Mesenchymal stem cell (in vitro differentiated cells and primary cell): ENCODE measurements at regions not wholly inside any gene's neighbourhood (a gene's known extent, or its start where the extent isn't known, plus 50 kb on each side); places are given as distances from the start of the nearest gene placed in this dataset.

Experiments used
- DNase-seq: peaks from one replicate; pipeline ENCODE4 v3.0.0-alpha.2; 2013
- H2AFZ ChIP-seq: one replicate; pipeline ENCODE4 v1.6.1; 2013; ENCODE audit warnings: low read depth, mild to moderate bottlenecking, control low read depth, inconsistent platforms, low read length, moderate library complexity
- H2AK5ac ChIP-seq: 2 replicates; pipeline ENCODE4 v1.6.1; 2013; ENCODE audit warnings: low read length, moderate library complexity, mild to moderate bottlenecking, inconsistent platforms; ENCODE audit not compliant: severe bottlenecking
- H2BK120ac ChIP-seq: one replicate; pipeline ENCODE4 v1.6.1; 2013; ENCODE audit warnings: low read depth, mild to moderate bottlenecking, inconsistent platforms, low read length, moderate library complexity
- H2BK12ac ChIP-seq, 2 experiments: one replicate each; pipeline ENCODE4 v1.6.1; 2013; ENCODE audit warnings: inconsistent platforms in 2 of 2, low read length in 2 of 2, mild to moderate bottlenecking in 2 of 2, moderate library complexity in 2 of 2, control low read depth in 1 of 2
- H2BK15ac ChIP-seq: one replicate; pipeline ENCODE4 v1.6.1; 2013; ENCODE audit warnings: mild to moderate bottlenecking, low read depth, inconsistent platforms; ENCODE audit not compliant: poor library complexity, severe bottlenecking
- H2BK5ac ChIP-seq: 2 replicates; pipeline ENCODE4 v1.6.1; 2013; ENCODE audit warnings: low read depth, mild to moderate bottlenecking, low read length, control low read depth, inconsistent platforms; ENCODE audit not compliant: poor library complexity, severe bottlenecking
- H3K14ac ChIP-seq, 2 experiments: one replicate each; pipeline ENCODE4 v1.6.1; 2013; ENCODE audit warnings: inconsistent platforms in 2 of 2, low read length in 2 of 2, control low read depth in 1 of 2, mild to moderate bottlenecking in 1 of 2, moderate library complexity in 1 of 2
- H3K18ac ChIP-seq, 2 experiments: one replicate each; pipeline ENCODE4 v1.6.1; 2013; ENCODE audit warnings: inconsistent platforms in 2 of 2, low read length in 2 of 2, control low read depth in 1 of 2, low read depth in 1 of 2, mild to moderate bottlenecking in 1 of 2
- H3K23ac ChIP-seq, 2 experiments: one replicate each; pipeline ENCODE4 v1.6.1; 2013; ENCODE audit warnings: inconsistent platforms in 2 of 2, low read length in 2 of 2, mild to moderate bottlenecking in 2 of 2, moderate library complexity in 2 of 2, control low read depth in 1 of 2
- H3K27ac ChIP-seq: 2 replicates; pipeline ENCODE4 v1.5.1; 2013; ENCODE audit warnings: mild to moderate bottlenecking, moderate library complexity, low read length, control low read depth, inconsistent platforms; ENCODE audit not compliant: poor library complexity, severe bottlenecking
- H3K27me3 ChIP-seq, 2 experiments: 2 replicates each; pipeline versions ENCODE4 v1.6.1 to v1.7.0; 2013; ENCODE audit warnings: low read length in 2 of 2, mild to moderate bottlenecking in 2 of 2, moderate library complexity in 2 of 2, control low read depth in 1 of 2, inconsistent platforms in 1 of 2; ENCODE audit not compliant: control insufficient read depth in 1 of 2, insufficient read depth in 1 of 2
- H3K36me3 ChIP-seq, 2 experiments: 2 replicates each; pipeline versions ENCODE4 v1.6.1 to v1.7.0; 2013; ENCODE audit warnings: low read length in 2 of 2, control low read depth in 1 of 2, inconsistent platforms in 1 of 2, low read depth in 1 of 2, mild to moderate bottlenecking in 1 of 2; ENCODE audit not compliant: insufficient read depth in 2 of 2, control insufficient read depth in 1 of 2
- H3K4ac ChIP-seq, 2 experiments: one replicate each; pipeline ENCODE4 v1.6.1; 2013; ENCODE audit warnings: inconsistent platforms in 2 of 2, low read length in 2 of 2, mild to moderate bottlenecking in 2 of 2, moderate library complexity in 2 of 2, control low read depth in 1 of 2, low read depth in 1 of 2
- H3K4me1 ChIP-seq: 2 replicates; pipeline ENCODE4 v1.6.1; 2013; ENCODE audit warnings: low read depth, low read length, control low read depth; ENCODE audit not compliant: control insufficient read depth, insufficient read depth
- H3K4me2 ChIP-seq: 2 replicates; pipeline ENCODE4 v1.6.1; 2013; ENCODE audit warnings: low read length, mild to moderate bottlenecking, inconsistent platforms; ENCODE audit not compliant: poor library complexity, severe bottlenecking
- H3K4me3 ChIP-seq, 2 experiments: 2 replicates each; pipeline versions ENCODE4 v1.5.1 to v1.7.0; 2013; ENCODE audit warnings: low read length in 2 of 2, mild to moderate bottlenecking in 2 of 2, control low read depth in 1 of 2, low read depth in 1 of 2; ENCODE audit not compliant: insufficient read depth in 1 of 2
- H3K79me1 ChIP-seq: replicated peaks from 2 replicates; pipeline ENCODE4 v1.6.1; 2013; ENCODE audit warnings: mild to moderate bottlenecking, control low read depth, low read length, inconsistent platforms; ENCODE audit not compliant: poor library complexity, severe bottlenecking
- H3K9ac ChIP-seq: 2 replicates; pipeline ENCODE4 v1.7.0; 2013; ENCODE audit warnings: mild to moderate bottlenecking, low read length, moderate library complexity
- H3K9me3 ChIP-seq: 2 replicates; pipeline ENCODE4 v1.7.0; 2013; ENCODE audit warnings: mild to moderate bottlenecking, low read length; ENCODE audit not compliant: control insufficient read depth
- H4K8ac ChIP-seq: one replicate; pipeline ENCODE4 v1.6.1; 2013; ENCODE audit warnings: inconsistent platforms, mild to moderate bottlenecking, low read length, moderate library complexity
- H4K91ac ChIP-seq: one replicate; pipeline ENCODE4 v1.6.1; 2013; ENCODE audit warnings: mild to moderate bottlenecking, low read length, inconsistent platforms
- WGBS: methylation state at CpG from one replicate; pipeline ENCODE4 v1.1.7; 2013; ENCODE audit warnings: mixed read lengths; 5-methylcytosine and 5-hydroxymethylcytosine counted together

GRCh38 chr6:19754686-19755085 lies 82.5 kb upstream of the ID4 start:
- H3K18ac ChIP-seq = no peak overlapping the region
- no peak overlapping the region for H3K4me3 ChIP-seq
- H3K9me3 ChIP-seq = no peaks in the 10 kb centered on the region
- H2AK5ac ChIP-seq = no peak overlapping the region
- H2BK120ac ChIP-seq = no peak overlapping the region
- H2AFZ ChIP-seq = no peak overlapping the region
- no peak overlapping the region for H2BK15ac ChIP-seq
- H3K27ac ChIP-seq = no peak overlapping the region
- no peak overlapping the region for H3K9ac ChIP-seq
- no peak overlapping the region for H4K91ac ChIP-seq
- no peak overlapping the region for H3K4ac ChIP-seq
- WGBS = 100% methylated on average over 2 of the region's 2 CpGs
- no peaks in the 10 kb centered on the region for H3K79me1 ChIP-seq
- no peak overlapping the region for H4K8ac ChIP-seq
- H3K27me3 ChIP-seq = no peaks in the 10 kb centered on the region
- H3K36me3 ChIP-seq = no peaks in the 10 kb centered on the region
- no peak overlapping the region for H2BK12ac ChIP-seq
- H2BK5ac ChIP-seq = no peak overlapping the region
- H3K14ac ChIP-seq = no peak overlapping the region
- no peak overlapping the region for H3K4me2 ChIP-seq
- no peaks in the 10 kb centered on the region for H3K4me1 ChIP-seq
- no peak for DNase-seq
- H3K23ac ChIP-seq = no peak overlapping the region

DNA sequence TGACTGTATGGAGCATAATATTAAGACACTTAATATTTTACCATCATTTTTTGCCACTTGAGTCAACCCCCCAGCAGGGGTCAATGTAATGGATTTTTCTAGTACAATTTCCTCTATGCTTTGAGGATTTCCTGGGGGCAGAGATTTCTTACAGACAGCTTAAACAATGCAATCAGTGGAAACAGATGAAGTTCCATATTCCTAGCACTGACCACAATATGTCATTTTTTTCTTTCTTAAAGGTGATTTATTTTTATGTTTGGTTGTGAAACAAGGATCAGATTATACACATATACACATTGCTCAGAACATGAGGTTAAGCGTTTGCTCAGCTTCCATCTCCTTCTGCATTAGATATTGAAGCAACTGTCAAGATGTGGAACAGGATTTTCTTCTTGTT lies 82.0 kb upstream of the ID4 start:
- no peak overlapping the region for H4K8ac ChIP-seq
- H3K36me3 ChIP-seq = no peaks in the 10 kb centered on the region
- no peak overlapping the region for H2BK15ac ChIP-seq
- H3K4me3 ChIP-seq = no peak overlapping the region
- H3K4ac ChIP-seq = no peak overlapping the region
- DNase-seq = no peak
- no peak overlapping the region for H3K14ac ChIP-seq
- H2BK12ac ChIP-seq = no peak overlapping the region
- H2AFZ ChIP-seq = no peak overlapping the region
- H3K4me2 ChIP-seq = no peak overlapping the region
- H3K9ac ChIP-seq = no peak overlapping the region
- no peak overlapping the region for H2BK120ac ChIP-seq
- H3K4me1 ChIP-seq = no peaks in the 10 kb centered on the region
- no peaks in the 10 kb centered on the region for H3K9me3 ChIP-seq
- H3K23ac ChIP-seq = no peak overlapping the region
- no CpG with 5 or more reads among the region's 1 CpG for WGBS
- no peaks in the 10 kb centered on the region for H3K27me3 ChIP-seq
- no peak overlapping the region for H3K18ac ChIP-seq
- H3K27ac ChIP-seq = no peak overlapping the region
- H4K91ac ChIP-seq = no peak overlapping the region
- H2AK5ac ChIP-seq = no peak overlapping the region
- no peaks in the 10 kb centered on the region for H3K79me1 ChIP-seq
- no peak overlapping the region for H2BK5ac ChIP-seq

- WGBS = 48% methylated on average over 2 of the region's 2 CpGs
- Histone ChIP-seq H3K36me3 (no peaks in the 10 kb centered on the region), H2BK15ac (no peak overlapping the region), H3K9ac (no peak overlapping the region), H2BK12ac (no peak overlapping the region), H3K4ac (no peak overlapping the region), H2AFZ (no peak overlapping the region), H3K14ac (no peak overlapping the region), H3K18ac (no peak overlapping the region), H4K91ac (no peak overlapping the region), H2AK5ac (no peak overlapping the region), H3K27ac (no peak overlapping the region), H2BK120ac (no peak overlapping the region), H3K4me1 (no peaks in the 10 kb centered on the region), H3K9me3 (no peaks in the 10 kb centered on the region), H3K4me2 (no peak overlapping the region), H3K79me1 (no peaks in the 10 kb centered on the region), H4K8ac (no peak overlapping the region), H3K4me3 (no peak overlapping the region), H3K23ac (no peak overlapping the region), H3K27me3 (no peaks in the 10 kb centered on the region), H2BK5ac (no peak overlapping the region)
- DNase-seq = no peak
Observed at GRCh38 chr6:19757036-19757435, 80.1 kb upstream of the ID4 start.

DNA sequence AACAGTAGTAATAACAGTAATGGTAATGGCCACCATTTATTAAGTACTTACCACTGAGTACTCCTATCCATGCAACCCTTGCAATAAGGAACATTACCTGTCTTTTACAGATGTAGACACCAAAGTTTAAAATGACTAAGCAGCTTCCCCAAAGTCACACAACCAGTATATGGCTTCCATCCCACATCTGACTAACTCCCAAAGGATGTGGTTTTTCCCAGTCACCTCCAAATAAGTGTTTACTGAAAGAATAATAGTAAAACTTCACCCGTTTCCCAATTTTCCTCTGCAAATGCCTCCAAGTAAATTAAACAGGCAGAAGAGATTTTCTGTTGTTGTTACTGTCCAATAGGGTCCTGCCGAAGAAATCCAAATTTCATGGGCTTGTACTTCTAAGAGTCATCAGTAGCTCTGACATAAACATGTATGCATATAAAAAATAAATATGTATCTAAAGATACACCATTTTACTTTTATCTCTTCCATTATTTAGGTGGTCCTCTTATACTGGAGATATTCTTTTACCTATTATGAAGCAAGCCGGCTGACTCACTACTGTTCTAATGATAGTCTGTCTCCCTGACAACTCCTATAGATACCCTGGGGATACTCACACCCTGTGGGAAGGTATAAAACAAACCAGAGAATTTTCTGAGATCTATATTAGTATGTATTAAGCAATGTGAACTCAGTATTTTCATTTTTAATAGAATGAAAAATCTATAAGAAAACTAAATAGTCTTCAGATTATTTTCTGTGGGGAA lies 77.9 kb upstream of the ID4 start:
- DNase-seq = peak; percentile 40
- Histone ChIP-seq H3K4me3 (no peak overlapping the region), H2AFZ (no peak overlapping the region), H3K14ac (no peak overlapping the region), H4K91ac (no peak overlapping the region), H2BK5ac (no peak overlapping the region), H3K9ac (no peak overlapping the region), H2BK15ac (no peak overlapping the region), H3K4ac (no peak overlapping the region), H2BK12ac (no peak overlapping the region), H3K27ac (no peak overlapping the region), H2BK120ac (no peak overlapping the region), H3K36me3 (no peaks in the 10 kb centered on the region), H3K4me1 (no peaks in the 10 kb centered on the region), H3K79me1 (no peaks in the 10 kb centered on the region), H3K23ac (no peak overlapping the region), H3K4me2 (peak overlapping the region; percentile 1), H2AK5ac (no peak overlapping the region), H4K8ac (no peak overlapping the region), H3K9me3 (no peaks in the 10 kb centered on the region), H3K27me3 (no peaks in the 10 kb centered on the region), H3K18ac (no peak overlapping the region)
- 90% methylated on average over 1 of the region's 3 CpGs for WGBS
